ENCODE measurements at regions not wholly inside any gene's neighbourhood (a gene's known extent, or its start where the extent isn't known, plus 50 kb on each side); places are given as distances from the start of the nearest gene placed in this dataset.

DNA sequence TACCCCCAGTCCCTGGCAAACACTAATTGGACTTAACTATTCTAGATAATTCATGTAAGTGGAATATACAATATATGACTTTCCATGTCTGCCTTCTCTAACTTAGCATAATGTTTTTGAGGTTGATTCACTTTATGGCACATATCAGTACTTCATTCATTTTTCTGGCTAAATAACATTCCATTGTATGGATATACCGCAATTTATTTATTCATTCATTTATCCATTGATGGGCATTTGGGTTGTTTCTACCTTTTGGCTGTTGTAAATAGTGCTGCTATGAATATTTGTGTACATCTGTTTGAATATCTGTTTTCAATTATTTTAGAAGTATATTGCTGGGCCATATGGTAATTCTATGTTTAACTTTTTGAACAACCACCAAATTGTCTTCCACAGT lies 616.3 kb downstream of the UTRN start:
- H3K27ac ChIP-seq = no peak overlapping the region
- no peak for DNase-seq
- H3K4me1 ChIP-seq = no peaks in the 10 kb centered on the region
- H3K4me3 ChIP-seq = no peak overlapping the region
- H3K27me3 ChIP-seq = no peaks in the 10 kb centered on the region
- H3K36me3 ChIP-seq = no peaks in the 10 kb centered on the region
- TF ChIP-seq, protein P1, sequence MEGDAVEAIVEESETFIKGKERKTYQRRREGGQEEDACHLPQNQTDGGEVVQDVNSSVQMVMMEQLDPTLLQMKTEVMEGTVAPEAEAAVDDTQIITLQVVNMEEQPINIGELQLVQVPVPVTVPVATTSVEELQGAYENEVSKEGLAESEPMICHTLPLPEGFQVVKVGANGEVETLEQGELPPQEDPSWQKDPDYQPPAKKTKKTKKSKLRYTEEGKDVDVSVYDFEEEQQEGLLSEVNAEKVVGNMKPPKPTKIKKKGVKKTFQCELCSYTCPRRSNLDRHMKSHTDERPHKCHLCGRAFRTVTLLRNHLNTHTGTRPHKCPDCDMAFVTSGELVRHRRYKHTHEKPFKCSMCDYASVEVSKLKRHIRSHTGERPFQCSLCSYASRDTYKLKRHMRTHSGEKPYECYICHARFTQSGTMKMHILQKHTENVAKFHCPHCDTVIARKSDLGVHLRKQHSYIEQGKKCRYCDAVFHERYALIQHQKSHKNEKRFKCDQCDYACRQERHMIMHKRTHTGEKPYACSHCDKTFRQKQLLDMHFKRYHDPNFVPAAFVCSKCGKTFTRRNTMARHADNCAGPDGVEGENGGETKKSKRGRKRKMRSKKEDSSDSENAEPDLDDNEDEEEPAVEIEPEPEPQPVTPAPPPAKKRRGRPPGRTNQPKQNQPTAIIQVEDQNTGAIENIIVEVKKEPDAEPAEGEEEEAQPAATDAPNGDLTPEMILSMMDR (IDR thresholded peaks at IDR 0.05) = no peak
- intact Hi-C loops (cut with DNase I; ENCODE audit: low total_unique reads) = no loop called here
- H3K9me3 ChIP-seq = peaks cover 0 to 7% (median 5%) of the 10 kb centered on the region in 3 donors

DNA sequence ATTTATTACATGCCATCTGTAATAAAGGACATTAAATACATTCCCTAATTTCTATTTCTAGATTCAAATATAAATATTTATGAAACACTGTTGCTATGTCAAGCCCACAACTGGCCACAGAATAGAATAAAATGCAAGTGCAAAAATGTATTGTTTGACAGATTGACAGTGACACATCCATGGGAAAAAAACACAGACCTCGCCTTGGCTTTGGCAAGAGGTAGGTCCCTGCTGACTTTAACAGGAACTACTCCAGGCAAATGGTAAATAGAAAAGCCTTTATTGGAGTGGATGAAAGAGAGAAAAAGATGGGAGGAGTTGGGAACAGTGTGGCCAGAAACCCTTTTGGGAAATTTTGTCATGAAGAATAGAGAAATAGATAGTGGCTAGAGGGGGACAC lies 622.9 kb downstream of the UTRN start:
- H3K4me3 ChIP-seq = no peak overlapping the region
- H3K4me1 ChIP-seq = no peaks in the 10 kb centered on the region
- TF ChIP-seq, protein P1 (IDR thresholded peaks at IDR 0.05) = no peak
- intact Hi-C loops (cut with DNase I; ENCODE audit: low total_unique reads) = no loop called here
- H3K27me3 ChIP-seq = no peaks in the 10 kb centered on the region
- DNase-seq = no peak
- no peak overlapping the region for H3K27ac ChIP-seq
- H3K9me3 ChIP-seq = no peaks in the 10 kb centered on the region
- no peaks in the 10 kb centered on the region for H3K36me3 ChIP-seq

DNA sequence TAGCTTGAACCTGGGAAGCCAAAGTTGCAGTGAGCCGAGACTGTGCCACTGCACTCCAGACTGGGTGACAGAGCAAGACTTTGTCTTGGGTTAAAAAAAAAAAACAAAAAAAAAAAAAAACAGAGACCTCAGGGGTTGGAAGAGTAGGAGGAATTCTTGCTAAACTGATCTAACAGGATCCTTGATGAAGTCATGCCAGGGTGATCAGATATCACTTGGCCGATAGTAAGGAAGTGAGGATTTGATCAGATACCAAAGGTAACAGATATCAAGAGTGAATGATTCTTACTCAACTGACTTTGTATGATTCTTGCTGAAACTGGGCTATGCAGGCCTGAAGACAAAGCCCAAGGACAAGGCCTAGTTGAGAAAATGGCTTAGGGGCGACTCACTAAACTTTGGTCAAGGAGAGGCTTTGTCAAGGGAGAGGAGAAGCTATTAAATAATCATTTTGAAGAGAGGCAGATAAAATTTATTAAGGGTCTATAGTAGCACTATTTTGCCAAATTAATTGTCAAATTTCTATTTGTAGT lies 624.7 kb downstream of the UTRN start:
- intact Hi-C loops (cut with DNase I; ENCODE audit: low total_unique reads) = no loop called here
- no peak overlapping the region for H3K27ac ChIP-seq
- H3K4me1 ChIP-seq = no peaks in the 10 kb centered on the region
- H3K27me3 ChIP-seq = no peaks in the 10 kb centered on the region
- TF ChIP-seq, protein P1 (IDR thresholded peaks at IDR 0.05) = no peak
- no peak for DNase-seq
- H3K4me3 ChIP-seq = no peak overlapping the region
- no peaks in the 10 kb centered on the region for H3K36me3 ChIP-seq
- H3K9me3 ChIP-seq = no peaks in the 10 kb centered on the region

DNA sequence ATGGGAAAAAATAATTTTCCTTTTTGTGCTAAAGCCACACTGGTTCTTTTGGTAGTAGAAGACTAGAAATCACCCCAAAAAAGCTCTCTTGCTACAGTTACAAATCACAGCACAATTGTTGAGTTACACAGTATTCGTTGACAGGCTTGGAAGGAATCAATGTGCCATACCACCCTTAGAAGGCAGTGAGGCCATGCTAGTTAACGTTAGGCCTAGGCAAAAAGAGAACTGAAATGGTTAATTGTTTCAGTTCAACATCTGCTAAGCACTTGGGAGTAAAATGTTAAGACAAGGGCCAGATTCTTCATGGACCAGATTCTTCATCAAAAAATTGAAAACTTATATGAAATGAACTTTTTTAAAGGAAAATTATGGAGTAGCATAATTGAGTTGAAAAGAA lies 626.2 kb downstream of the UTRN start:
- Histone ChIP-seq H3K36me3 (no peaks in the 10 kb centered on the region), H3K4me1 (no peaks in the 10 kb centered on the region), H3K4me3 (no peak overlapping the region), H3K9me3 (no peaks in the 10 kb centered on the region), H3K27ac (no peak overlapping the region), H3K27me3 (no peaks in the 10 kb centered on the region)
- DNase-seq = no peak
- intact Hi-C loops (cut with DNase I; ENCODE audit: low total_unique reads) = no loop called here
- TF ChIP-seq, protein P1 (IDR thresholded peaks at IDR 0.05) = no peak

DNA sequence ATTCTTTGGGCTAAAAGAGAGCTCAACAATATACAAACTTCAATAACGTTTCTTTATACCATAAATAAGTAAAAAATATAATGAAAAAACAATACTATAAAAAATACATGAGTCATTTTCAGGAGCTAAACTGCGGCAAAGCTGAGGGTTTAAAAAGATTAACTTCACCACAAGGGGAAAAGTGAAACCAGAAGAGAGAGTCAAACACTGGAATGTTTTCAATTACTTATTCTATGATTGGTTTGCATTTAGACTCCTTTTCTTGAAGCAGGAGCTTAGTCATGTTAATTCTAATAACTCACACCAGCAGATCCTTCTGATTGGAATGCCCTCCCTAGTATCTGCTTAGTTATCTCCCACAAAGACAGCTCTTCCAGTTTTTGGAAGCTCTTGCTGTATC lies 627.3 kb downstream of the UTRN start:
- no peaks in the 10 kb centered on the region for H3K9me3 ChIP-seq

More for the DNA sequence above, 627.3 kb downstream of the UTRN start:
- no peaks in the 10 kb centered on the region for H3K27me3 ChIP-seq
- H3K4me1 ChIP-seq = no peaks in the 10 kb centered on the region
- intact Hi-C loops (cut with DNase I; ENCODE audit: low total_unique reads) = no loop called here
- TF ChIP-seq, protein P1 (IDR thresholded peaks at IDR 0.05) = no peak
- H3K27ac ChIP-seq = no peak overlapping the region
- no peak for DNase-seq
- H3K4me3 ChIP-seq = no peak overlapping the region
- no peaks in the 10 kb centered on the region for H3K36me3 ChIP-seq

All from tibial artery (tissue), 4 donors.